ENCODE measurements at regions not wholly inside any gene's neighbourhood (a gene's known extent, or its start where the extent isn't known, plus 50 kb on each side); places are given as distances from the start of the nearest gene placed in this dataset.
A peak's percentile ranks its signal among the peaks of the same experiment; 100 is the strongest.
"Not testable (repeated sequence)": the region's sequence is repeated elsewhere in the genome, so short reads cannot be mapped to it uniquely, and the experiment has no call there.

- Histone ChIP-seq H3K4me3 (replicated peaks; ENCODE audit: low read depth, low read length) (no peak overlapping the region), H3K27me3 (replicated peaks; ENCODE audit: control insufficient read depth, insufficient read depth, low read length) (no peaks in the 10 kb centered on the region), H3K36me3 (ENCODE audit: control insufficient read depth, insufficient read depth, low read length) (no peaks in the 10 kb centered on the region)
- no peak for DNase-seq (ENCODE audit: extremely low read depth, insufficient read length)
- peak; percentile 5 for TF ChIP-seq CTCF (IDR thresholded peaks at IDR 0.05; ENCODE audit: insufficient read depth, low read length, poor library complexity, severe bottlenecking)
These were observed 176.1 kb upstream of the KLF7 start for GRCh38 chr2:207341804-207342203.

GRCh38 chr2:207344596-207345394 is 179.0 kb upstream of the KLF7 start:
- H3K27me3 ChIP-seq (replicated peaks; ENCODE audit: control insufficient read depth, insufficient read depth, low read length); H3K36me3 ChIP-seq (ENCODE audit: control insufficient read depth, insufficient read depth, low read length); DNase-seq (ENCODE audit: extremely low read depth, insufficient read length); H3K4me3 ChIP-seq (replicated peaks; ENCODE audit: low read depth, low read length): not testable (repeated sequence)

DNA sequence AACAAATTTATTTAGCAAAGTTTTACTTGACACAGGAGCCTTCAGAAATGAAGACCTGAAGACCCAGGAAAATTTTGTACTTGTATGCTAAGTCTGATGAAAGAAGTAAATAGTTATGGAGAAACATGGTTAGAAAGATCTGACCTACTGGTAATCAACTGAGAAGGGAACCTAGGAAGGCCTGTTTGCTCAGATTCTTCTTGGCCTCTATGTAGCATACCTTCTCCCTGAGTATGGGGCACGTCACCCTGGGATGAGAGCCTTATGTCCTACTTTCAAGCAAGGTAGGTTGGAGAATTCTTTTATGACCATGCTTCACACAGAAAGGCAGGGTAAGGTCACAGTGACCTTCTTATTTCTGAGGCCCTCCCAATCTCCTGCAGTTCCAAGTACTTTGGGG is 178.6 kb upstream of the CREB1 start:
- DNase-seq (ENCODE audit: extremely low read depth, insufficient read length), result no peak
- H3K4me3 ChIP-seq (replicated peaks; ENCODE audit: low read depth, low read length), result no peak overlapping the region
- TF ChIP-seq CTCF (IDR thresholded peaks at IDR 0.05; ENCODE audit: insufficient read depth, low read length, poor library complexity, severe bottlenecking), result no peak
- H3K27me3 ChIP-seq (replicated peaks; ENCODE audit: control insufficient read depth, insufficient read depth, low read length), result no peaks in the 10 kb centered on the region
- H3K36me3 ChIP-seq (ENCODE audit: control insufficient read depth, insufficient read depth, low read length), result no peaks in the 10 kb centered on the region

- Histone ChIP-seq H3K4me3 (replicated peaks; ENCODE audit: low read depth, low read length) (no peak overlapping the region), H3K27me3 (replicated peaks; ENCODE audit: control insufficient read depth, insufficient read depth, low read length) (no peaks in the 10 kb centered on the region), H3K36me3 (ENCODE audit: control insufficient read depth, insufficient read depth, low read length) (no peaks in the 10 kb centered on the region)
- TF ChIP-seq CTCF (IDR thresholded peaks at IDR 0.05; ENCODE audit: insufficient read depth, low read length, poor library complexity, severe bottlenecking), result no peak
- no peak for DNase-seq (ENCODE audit: extremely low read depth, insufficient read length)
These were observed 176.6 kb upstream of the CREB1 start for GRCh38 chr2:207352978-207353671.

DNA sequence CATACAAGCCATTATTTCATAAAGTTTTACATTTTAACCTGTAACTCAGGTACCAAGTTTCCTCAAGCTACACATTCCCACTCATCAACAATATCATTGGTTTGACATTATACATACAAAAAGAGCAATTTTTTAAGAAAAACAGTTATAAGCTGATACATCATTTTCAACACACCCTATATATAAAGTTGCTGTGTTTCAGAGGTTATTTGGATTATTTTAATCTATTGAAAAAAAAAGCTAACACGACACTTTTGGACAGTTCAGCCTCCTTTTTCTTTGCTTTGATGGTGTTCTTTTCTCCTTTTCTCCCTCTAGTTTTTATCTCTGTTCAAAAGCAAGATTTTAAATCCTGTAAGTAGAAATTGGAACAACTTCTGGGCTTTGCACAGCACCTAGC is 175.9 kb upstream of the CREB1 start:
- no peak overlapping the region for H3K4me3 ChIP-seq (replicated peaks; ENCODE audit: low read depth, low read length)
- DNase-seq (ENCODE audit: extremely low read depth, insufficient read length), result no peak
- TF ChIP-seq CTCF (IDR thresholded peaks at IDR 0.05; ENCODE audit: insufficient read depth, low read length, poor library complexity, severe bottlenecking), result no peak
- H3K27me3 ChIP-seq (replicated peaks; ENCODE audit: control insufficient read depth, insufficient read depth, low read length), result no peaks in the 10 kb centered on the region
- H3K36me3 ChIP-seq (ENCODE audit: control insufficient read depth, insufficient read depth, low read length), result no peaks in the 10 kb centered on the region

- no peaks in the 10 kb centered on the region for H3K27me3 ChIP-seq (replicated peaks; ENCODE audit: control insufficient read depth, insufficient read depth, low read length)
- no peak for DNase-seq (ENCODE audit: extremely low read depth, insufficient read length)
- no peak for TF ChIP-seq CTCF (IDR thresholded peaks at IDR 0.05; ENCODE audit: insufficient read depth, low read length, poor library complexity, severe bottlenecking)
- no peaks in the 10 kb centered on the region for H3K36me3 ChIP-seq (ENCODE audit: control insufficient read depth, insufficient read depth, low read length)
- H3K4me3 ChIP-seq (replicated peaks; ENCODE audit: low read depth, low read length), result no peak overlapping the region
These were observed 175.3 kb upstream of the CREB1 start for GRCh38 chr2:207354462-207354861.
